Activated CD8-positive, alpha-beta memory T cell treated with anti-CD3 and anti-CD28 coated beads, Interleukin-2, amount 50 U/mL, for 48 hours (primary cell): ENCODE measurements at regions not wholly inside any gene's neighbourhood (a gene's known extent, or its start where the extent isn't known, plus 50 kb on each side); places are given as distances from the start of the nearest gene placed in this dataset.

ENCODE experiments used
- DNase-seq: peaks from one replicate; pipeline ENCODE4 v3.0.0-alpha.2; 2020

DNA sequence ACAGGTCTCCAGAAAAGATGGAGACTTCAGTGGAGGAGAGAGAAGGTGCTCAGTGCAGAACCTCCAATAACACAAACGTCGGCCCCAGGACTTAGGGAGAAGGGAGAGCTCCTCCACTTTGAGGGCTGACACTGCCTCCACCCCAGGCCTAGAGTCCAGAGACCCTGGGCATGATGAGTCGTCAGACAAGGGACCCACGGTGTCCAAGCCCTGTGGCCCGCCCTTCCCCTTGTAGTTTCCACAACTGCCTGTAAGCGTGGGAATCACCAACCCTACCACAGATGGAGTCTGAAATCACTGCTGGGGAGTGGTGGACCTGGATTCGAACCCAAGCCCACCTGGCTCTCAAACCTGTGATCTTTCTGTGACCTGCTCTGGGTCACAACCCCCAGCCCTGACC lies 281.1 kb downstream of the NPHP4 start:
- DNase-seq = no peak

- no peak for DNase-seq
These were observed 282.2 kb downstream of the NPHP4 start for GRCh38 chr1:5709976-5710375.

DNA sequence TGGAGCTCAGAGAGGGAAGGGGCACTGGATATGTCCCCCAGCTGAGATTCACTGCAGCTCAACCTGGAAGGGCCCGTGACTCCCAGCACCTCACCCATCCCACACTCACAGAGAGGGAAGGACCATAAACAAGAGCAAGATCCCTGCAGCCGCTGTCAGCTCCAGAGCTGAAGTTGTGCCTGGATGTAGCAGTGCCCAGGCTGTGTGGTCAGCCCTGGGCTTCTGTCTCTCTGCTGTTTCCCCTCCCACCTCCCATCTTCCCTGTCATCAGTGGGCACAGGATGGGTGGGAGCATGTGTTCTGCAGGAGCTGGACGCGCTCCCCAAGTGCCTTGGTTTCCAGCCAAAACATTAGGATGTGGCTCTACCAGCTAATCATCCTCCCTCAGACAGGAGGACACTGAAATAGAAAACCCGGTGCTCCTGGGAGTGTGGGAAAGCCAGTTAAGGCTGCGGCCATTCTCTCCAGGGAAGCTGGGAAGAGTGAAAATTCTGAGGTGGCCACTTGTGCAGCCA lies 282.7 kb downstream of the NPHP4 start:
- no peak for DNase-seq

DNA sequence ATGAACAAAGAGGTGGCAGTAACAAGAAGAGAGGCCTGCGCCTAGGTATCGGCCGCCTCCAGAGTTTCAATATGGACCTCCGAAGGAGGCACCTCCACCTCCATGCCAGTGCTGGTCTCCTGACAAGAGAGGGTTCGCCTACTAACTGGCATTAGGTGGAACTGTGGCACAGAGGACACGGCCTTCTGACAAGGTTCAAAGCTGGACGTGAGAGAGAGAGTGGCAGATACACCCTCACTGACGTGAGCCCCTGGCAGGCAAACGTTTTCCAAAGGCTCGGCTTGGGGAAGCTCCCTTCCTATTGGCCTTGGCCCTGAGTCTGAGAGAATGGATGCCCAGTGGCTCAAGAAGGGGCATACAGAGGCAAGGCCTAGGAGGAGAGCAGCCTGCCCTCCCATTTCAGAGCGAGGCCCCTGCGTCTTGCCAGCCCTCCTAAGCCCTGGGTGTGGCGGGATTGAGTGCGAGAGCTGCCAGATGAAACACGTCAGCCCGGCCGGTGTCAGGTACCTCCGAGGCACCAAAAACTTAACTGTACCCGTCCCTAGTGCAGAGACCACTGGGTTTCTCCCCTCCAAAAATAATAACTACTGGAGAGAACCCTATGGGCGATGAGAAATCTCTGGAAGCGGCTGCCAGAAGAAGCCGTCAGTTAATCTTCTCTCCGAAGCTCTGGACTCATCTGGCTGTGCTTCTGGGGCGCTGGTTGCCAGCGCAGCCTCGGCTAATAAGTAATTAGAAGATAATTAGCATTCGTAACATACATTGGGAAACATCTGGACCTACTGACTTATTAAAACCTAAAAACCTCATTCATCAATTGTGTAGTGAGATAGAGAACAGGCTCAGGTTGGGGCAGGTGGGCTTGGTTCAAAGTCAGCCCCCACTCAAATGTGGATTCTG lies 283.6 kb downstream of the NPHP4 start:
- no peak for DNase-seq

DNA sequence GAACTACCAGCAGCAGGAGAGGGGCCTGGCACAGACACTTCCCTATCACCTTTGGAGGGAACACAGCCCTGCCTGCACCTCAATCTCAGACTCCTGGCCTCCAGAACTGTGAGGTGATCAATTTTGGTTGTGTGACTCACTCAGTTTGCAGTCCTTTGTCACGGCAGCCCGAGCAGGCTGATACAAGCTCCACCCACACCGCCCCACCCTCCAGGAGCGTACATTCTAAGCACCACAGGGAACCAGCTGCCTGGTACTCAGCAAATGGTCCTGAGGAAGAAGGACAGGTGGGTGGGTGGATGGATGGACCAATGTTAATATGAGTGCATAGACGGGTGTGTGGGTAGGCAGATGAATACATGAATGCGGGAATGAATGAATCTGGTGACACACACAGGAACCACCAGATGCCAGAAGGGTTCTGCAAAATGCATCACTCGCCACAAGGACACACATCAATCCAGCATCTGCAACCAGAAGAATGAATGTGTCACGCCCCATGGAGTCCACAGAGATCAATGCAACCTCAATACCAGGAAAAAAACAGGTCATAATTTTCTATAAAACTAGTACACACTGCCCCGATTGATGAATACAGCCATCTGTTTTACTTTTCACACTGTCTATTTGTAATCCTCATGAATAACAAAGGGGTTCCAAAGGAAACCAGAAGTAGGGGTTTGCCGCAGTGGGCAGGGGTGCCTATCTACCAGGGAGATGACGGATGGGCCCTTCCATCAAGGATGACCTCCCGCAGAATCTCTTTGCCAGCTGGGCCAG lies 284.5 kb downstream of the NPHP4 start:
- no peak for DNase-seq

GRCh38 chr1:5706239-5706638 lies 286.0 kb downstream of the NPHP4 start:
- DNase-seq = no peak

DNA sequence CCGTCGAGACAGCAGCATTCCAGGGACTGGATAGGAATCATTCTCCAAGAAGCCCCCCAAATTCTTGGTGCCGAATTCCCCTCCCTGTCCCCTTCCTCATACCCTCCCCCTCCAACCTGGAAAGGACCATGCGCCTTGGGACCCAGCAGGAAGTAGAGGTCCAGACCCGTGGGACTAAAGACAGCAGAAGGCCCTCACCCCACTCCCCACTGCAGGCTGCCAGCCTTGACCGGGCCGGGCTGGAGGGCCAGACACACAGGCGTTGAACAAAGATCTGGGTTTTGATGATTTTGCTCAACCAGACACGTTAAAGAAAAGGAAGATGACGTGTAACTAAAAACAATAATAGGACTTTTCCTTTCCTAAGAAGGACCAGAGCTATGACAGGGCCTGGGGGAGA lies 286.5 kb downstream of the NPHP4 start:
- DNase-seq = no peak

- DNase-seq = no peak
These were observed 287.4 kb downstream of the NPHP4 start for GRCh38 chr1:5704561-5705514.

DNA sequence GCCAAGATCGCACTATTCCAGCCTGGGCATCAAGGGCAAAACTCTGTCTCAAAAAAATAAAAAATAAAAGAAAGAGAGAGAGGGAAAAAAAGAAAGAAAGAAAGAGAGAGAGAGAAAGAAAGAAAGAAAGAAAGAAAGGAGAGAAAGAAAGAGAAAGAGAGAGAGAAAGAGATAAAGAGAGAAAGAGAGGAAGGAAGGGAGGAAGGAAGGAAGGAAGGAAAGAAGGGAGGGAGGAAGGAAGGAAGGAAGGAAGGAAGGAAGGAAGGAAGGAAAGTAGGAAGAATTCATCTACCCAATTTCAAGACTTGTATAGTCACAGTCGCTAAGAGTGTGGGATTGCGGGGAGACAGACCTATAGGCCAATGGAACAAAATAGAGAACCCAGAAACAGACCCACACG lies 290.6 kb downstream of the NPHP4 start:
- no peak for DNase-seq

DNA sequence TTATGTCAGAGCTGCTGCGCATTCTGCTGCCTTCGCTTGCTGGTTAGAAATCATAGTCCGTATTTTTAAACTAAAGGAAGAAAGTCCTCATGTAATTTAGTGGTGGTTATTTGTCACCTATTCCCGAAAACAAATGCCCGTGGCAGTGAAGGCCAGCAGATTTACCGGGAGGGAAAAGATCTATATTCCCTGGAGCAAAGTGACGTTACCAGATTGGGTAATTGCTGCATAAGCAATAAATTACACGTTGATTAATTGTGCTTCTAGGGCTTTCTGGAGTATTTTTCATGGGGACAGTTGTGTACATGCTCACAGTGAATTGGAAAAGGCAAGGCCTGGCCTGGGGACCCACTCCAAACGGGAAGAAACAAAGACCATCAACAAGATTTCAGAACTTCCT lies 298.7 kb downstream of the NPHP4 start:
- no peak for DNase-seq

DNA sequence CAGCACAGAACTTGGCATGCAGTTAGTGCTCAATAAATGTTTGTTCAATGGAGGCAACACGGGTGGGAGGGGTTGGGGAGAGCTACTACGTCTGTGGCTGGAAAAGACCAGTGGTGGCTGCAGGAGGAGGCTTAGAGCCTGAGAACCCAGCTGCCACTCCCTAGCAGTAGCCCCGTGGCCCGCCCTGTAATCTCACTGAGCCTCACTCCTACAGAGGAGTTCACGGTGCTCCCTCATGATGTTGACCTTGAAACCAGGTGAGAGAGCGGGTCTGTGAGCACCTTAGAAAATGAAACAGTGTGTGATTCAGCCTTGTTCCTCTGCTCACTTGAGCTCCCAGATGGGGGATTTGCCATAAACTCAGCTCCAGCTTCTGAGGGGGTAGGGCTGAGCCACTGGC lies 299.6 kb downstream of the NPHP4 start:
- no peak for DNase-seq

- DNase-seq = no peak
These were observed 300.3 kb downstream of the NPHP4 start for GRCh38 chr1:5691795-5692509.

DNA sequence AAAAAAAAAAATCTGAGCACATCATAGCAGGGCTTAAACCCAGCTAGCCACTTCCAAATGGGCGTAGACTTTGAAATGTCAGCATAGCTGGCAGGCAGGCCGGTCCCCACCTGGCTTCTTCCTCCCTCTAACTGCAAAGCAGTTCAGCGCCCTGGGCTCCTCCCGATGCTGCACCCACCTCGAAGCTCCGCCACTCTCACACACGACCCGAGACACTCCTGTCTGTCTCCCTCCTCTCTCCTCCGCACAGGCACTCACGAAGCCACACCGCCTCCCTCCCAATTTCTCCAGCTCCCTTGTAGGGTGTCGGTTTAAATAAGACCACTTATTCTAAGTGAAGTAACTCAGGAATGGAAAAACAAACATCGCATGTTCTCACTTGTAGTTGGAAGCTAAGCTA lies 301.3 kb downstream of the NPHP4 start:
- DNase-seq = no peak

GRCh38 chr1:5690291-5690690 lies 301.9 kb downstream of the NPHP4 start:
- DNase-seq = no peak

DNA sequence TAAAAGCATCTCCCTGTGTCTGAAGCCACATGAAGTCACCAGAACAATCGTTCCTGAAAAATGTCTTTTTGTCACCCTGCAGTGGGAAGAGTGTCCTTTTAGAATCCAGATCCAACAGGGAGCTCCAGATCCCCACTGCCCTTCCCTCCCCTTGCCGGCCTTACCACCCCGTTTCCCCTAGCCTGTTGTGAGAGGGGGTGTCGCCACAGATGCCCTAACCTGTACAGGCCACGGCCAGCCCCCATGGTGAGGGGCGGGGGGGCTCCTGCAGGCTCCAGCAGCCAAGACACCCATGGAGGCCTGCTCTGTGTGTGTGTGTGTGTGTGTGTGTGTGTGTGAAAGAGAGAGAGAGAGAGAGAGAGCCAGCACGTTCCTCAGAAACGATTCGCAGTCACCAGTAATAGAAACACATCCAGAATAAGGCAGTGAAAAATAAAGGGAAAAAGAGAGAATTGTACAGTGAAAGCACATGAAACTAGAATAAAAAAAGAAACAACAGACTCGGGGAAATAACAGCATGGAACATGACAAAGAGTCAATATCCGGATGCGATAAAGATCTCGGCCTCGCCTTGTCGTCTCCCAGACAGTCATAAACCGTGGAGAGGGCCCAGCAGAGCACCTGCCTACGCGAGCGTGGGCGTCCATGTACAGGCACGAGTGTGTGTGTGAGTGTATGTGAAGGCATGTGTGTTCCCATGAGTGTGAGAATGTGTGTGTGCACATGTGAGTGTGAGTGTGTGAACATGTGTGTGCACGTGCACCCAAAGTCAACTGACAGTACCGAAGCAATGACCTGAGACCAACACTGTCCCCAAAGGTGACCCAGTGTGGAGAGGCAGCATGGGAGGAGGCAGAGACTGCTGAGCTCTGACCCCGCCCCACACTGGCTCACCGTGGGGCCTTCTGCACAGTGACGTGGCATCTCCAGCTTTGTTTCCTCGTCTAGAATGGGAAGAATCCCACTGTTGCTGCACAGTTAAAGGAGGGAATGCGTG lies 303.8 kb downstream of the NPHP4 start:
- no peak for DNase-seq

DNA sequence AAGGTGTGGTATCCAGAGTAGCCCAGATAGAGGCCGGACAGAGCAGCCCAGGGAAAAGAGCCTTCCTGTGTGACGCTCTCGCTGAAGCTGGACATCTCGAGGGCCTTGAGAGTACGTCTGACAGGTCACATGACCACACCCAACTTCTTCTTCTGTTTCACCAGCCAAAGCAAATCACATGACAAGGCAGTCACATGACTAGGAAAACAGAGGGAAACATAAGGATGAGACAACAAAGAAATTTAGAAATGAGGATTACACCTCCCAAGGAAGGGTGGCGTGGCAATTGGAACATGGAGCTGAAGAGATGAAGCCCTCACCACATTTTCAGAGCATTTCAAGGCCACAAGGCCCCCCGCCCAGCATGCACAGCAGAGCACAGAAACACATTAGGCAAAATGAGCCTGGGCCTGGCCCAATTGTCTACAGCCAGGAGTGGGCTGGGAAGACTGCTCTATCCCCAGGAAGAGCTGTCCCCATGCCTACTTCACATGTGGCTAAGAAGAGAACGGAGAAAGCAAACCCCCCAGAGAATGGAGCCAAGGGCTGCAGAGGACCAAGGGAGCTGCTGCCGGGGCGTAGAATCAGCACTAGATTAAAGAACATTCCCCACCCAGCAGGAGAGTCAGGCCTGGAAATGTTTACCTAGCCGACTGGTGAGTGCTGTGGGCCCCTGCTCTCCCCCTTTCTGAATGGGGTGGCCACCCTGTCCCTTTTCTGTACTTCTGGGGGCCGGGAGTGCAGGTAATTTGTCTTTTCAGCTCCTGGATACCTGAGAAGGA lies 305.1 kb downstream of the NPHP4 start:
- DNase-seq = no peak

- DNase-seq = no peak
These were observed 306.0 kb downstream of the NPHP4 start for GRCh38 chr1:5686195-5686594.

DNA sequence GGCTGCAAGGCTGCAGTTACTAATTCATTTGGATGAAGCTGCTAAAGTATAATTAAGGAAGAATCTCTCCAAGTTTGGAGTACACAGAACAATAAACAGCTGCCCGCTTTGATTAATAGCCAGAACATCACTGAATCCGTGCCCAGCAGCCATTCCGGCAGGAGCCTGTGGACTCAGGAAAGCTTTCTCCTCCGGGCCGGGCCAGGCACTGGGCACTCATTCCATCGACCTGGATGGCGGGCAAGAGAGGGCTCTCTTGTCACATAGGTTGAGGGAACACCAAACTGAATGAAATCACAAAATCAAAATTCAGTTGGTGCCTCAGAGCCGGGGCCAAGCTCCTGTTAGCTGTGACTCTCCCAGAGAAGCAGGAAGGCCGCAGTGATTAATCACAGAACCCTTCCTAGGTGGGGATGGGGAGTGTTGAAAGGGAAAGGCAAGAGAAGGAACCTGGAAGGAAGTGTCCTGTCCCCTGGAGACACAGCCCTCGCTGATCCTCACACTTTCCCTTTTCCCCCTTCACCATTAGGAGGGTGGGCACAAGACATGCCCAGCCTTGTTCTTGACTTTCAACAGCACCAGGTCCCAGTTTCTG lies 306.7 kb downstream of the NPHP4 start:
- no peak for DNase-seq

DNA sequence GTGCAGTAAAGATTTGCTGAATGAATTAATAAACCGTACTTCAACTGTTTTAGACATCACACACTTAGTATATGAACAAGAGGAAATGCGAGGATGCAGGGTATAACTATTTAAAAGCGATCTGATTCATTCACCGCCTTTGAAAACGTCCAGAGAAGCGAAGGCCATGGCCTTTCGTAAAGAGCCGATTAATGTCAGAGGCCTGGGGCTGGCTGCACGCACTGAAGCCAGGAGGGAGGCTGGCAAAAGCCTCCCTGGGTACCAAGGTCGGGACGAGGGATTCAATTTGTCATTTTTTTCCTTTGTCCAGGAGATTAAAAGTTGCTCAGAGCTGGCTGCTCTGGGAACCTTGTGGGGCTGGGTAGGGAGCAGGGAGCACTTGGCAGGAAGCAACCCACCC lies 307.4 kb downstream of the NPHP4 start:
- DNase-seq = no peak

GRCh38 chr1:5683446-5683845 lies 308.8 kb downstream of the NPHP4 start:
- no peak for DNase-seq
